HEK293 (cell line): ENCODE measurements at regions not wholly inside any gene's neighbourhood (a gene's known extent, or its start where the extent isn't known, plus 50 kb on each side); places are given as distances from the start of the nearest gene placed in this dataset.

Experiments used
- CTCF ChIA-PET: fragments of 350-600 bp; formaldehyde crosslinking; extraction: SDS; loops from one replicate; lab custom pipeline; 2021; ENCODE audit warnings: antibody characterized with exemption; lab: Yijun Ruan, JAX
- POLR2A ChIA-PET: fragments of 300-600 bp; formaldehyde crosslinking; extraction: SDS; loops from one replicate; lab custom pipeline; 2020; ENCODE audit warnings: antibody characterized with exemption, inconsistent platforms; lab: Yijun Ruan, JAX
- H3K27ac ChIP-seq: fragments of 200-500 bp; sonication (Bioruptor generic); 2 replicates; pipeline ENCODE4 v1.5.1; 2014; ENCODE audit warnings: low read depth, low read length, control low read depth, inconsistent platforms; ENCODE audit errors: extremely low read depth
- H3K36me3 ChIP-seq, 2 experiments: fragments of 200-500 bp in 1 of 2; sonication (Bioruptor generic) in 1 of 2; 1 replicate in 1 of 2; 2 replicates in 1 of 2; pipeline ENCODE4 v1.5.1; 2014 to 2017; ENCODE audit warnings: inconsistent platforms in 2 of 2, low read length in 2 of 2; ENCODE audit not compliant: control insufficient read depth in 2 of 2, insufficient read depth in 1 of 2
- H3K4me1 ChIP-seq: fragments of 200-500 bp; sonication (Bioruptor generic); 2 replicates; pipeline ENCODE4 v1.5.1; 2014; ENCODE audit warnings: mild to moderate bottlenecking, low read length, inconsistent platforms; ENCODE audit not compliant: control insufficient read depth, insufficient read depth
- H3K4me3 ChIP-seq: 2 replicates; pipeline ENCODE4 v1.5.1; 2011; ENCODE audit warnings: low read depth, mild to moderate bottlenecking, control low read depth, low read length, moderate library complexity
- H3K9me3 ChIP-seq: fragments of 200-500 bp; sonication (Bioruptor generic); 2 replicates; pipeline ENCODE4 v1.5.1; 2014; ENCODE audit warnings: low read depth, low read length, inconsistent platforms; ENCODE audit not compliant: control insufficient read depth, insufficient read depth
- EGR2 ChIP-seq: fragments of 450-650 bp; formaldehyde crosslinking; IDR thresholded peaks from 2 replicates; pipeline ENCODE4 v1.5.1; 2016; ENCODE audit warnings: low read depth, missing biosample characterization, missing genetic modification characterization
- KLF10 ChIP-seq: fragments of 450-650 bp; IDR thresholded peaks from 2 replicates; pipeline ENCODE4 v1.5.1; 2018; ENCODE audit warnings: missing biosample characterization, mild to moderate bottlenecking, missing genetic modification characterization
- KLF7 ChIP-seq: fragments of 450-650 bp; formaldehyde crosslinking; IDR thresholded peaks from 2 replicates; pipeline ENCODE4 v1.5.1; 2016; ENCODE audit warnings: missing biosample characterization, missing genetic modification characterization, borderline replicate concordance
- OSR2 ChIP-seq: fragments of 450-650 bp; formaldehyde crosslinking; IDR thresholded peaks from 2 replicates; pipeline ENCODE4 v1.5.1; 2016; ENCODE audit warnings: missing biosample characterization, missing genetic modification characterization
- ZBTB10 ChIP-seq: fragments of 450-650 bp; formaldehyde crosslinking; IDR thresholded peaks from 2 replicates; pipeline ENCODE4 v1.5.1; 2016; ENCODE audit warnings: missing biosample characterization, missing genetic modification characterization
- ZBTB6 ChIP-seq: fragments of 450-650 bp; formaldehyde crosslinking; IDR thresholded peaks from 2 replicates; pipeline ENCODE4 v1.5.1; 2017; ENCODE audit warnings: missing biosample characterization, missing genetic modification characterization
- ZBTB8A ChIP-seq: fragments of 450-650 bp; formaldehyde crosslinking; IDR thresholded peaks from 2 replicates; pipeline ENCODE4 v1.5.1; 2016; ENCODE audit warnings: missing biosample characterization, missing genetic modification characterization
- ZNF211 ChIP-seq: fragments of 450-650 bp; formaldehyde crosslinking; IDR thresholded peaks from 2 replicates; pipeline ENCODE4 v1.5.1; 2016; ENCODE audit warnings: low read depth, missing biosample characterization, missing genetic modification characterization
- ZNF239 ChIP-seq: fragments of 450-650 bp; formaldehyde crosslinking; IDR thresholded peaks from 2 replicates; pipeline ENCODE4 v1.5.1; 2016; ENCODE audit warnings: missing biosample characterization, missing genetic modification characterization
- ZNF26 ChIP-seq: fragments of 450-650 bp; formaldehyde crosslinking; IDR thresholded peaks from 2 replicates; pipeline ENCODE4 v1.5.1; 2016; ENCODE audit warnings: missing biosample characterization, missing genetic modification characterization
- ZNF274 ChIP-seq, 2 experiments: fragments of 200-500 bp in 1 of 2; fragments of 450-650 bp in 1 of 2; sonication (Bioruptor generic) in 1 of 2; formaldehyde crosslinking in 1 of 2; IDR thresholded peaks; 2 replicates each; pipeline versions ENCODE4 v1.5.1 to v1.6.1; 2014 to 2016; ENCODE audit warnings: borderline replicate concordance in 1 of 2, inconsistent platforms in 1 of 2, low read length in 1 of 2, missing biosample characterization in 1 of 2, missing genetic modification characterization in 1 of 2
- ZNF366 ChIP-seq: fragments of 450-650 bp; formaldehyde crosslinking; conservative IDR thresholded peaks from 2 replicates; pipeline ENCODE4 v1.5.1; 2016; ENCODE audit warnings: missing biosample characterization, missing genetic modification characterization
- ZNF423 ChIP-seq: fragments of 450-650 bp; formaldehyde crosslinking; IDR thresholded peaks from 2 replicates; pipeline ENCODE4 v1.5.1; 2016; ENCODE audit warnings: missing biosample characterization, missing genetic modification characterization
- ZNF510 ChIP-seq: fragments of 450-650 bp; formaldehyde crosslinking; IDR thresholded peaks from 2 replicates; pipeline ENCODE4 v1.5.1; 2018; ENCODE audit warnings: mild to moderate bottlenecking, missing genetic modification characterization, missing biosample characterization; ENCODE audit not compliant: insufficient replicate concordance
- ZNF514 ChIP-seq: fragments of 450-650 bp; formaldehyde crosslinking; IDR thresholded peaks from 2 replicates; pipeline ENCODE4 v1.5.1; 2016; ENCODE audit warnings: missing biosample characterization, missing genetic modification characterization
- ZNF670 ChIP-seq: fragments of 450-650 bp; formaldehyde crosslinking; IDR thresholded peaks from 2 replicates; pipeline ENCODE4 v1.5.1; 2016; ENCODE audit warnings: missing biosample characterization, missing genetic modification characterization, low read depth
- ZNF677 ChIP-seq: fragments of 450-650 bp; IDR thresholded peaks from 2 replicates; pipeline ENCODE4 v1.5.0; 2018; ENCODE audit warnings: missing biosample characterization, mild to moderate bottlenecking, missing genetic modification characterization, moderate library complexity
- ZNF707 ChIP-seq: fragments of 450-650 bp; formaldehyde crosslinking; IDR thresholded peaks from 2 replicates; pipeline ENCODE4 v1.5.1; 2016; ENCODE audit warnings: missing biosample characterization, missing genetic modification characterization
- ZNF785 ChIP-seq: fragments of 450-650 bp; formaldehyde crosslinking; IDR thresholded peaks from 2 replicates; pipeline ENCODE4 v1.5.1; 2016; ENCODE audit warnings: missing biosample characterization, missing genetic modification characterization
- ZNF792 ChIP-seq: fragments of 450-650 bp; formaldehyde crosslinking; IDR thresholded peaks from 2 replicates; pipeline ENCODE4 v1.5.1; 2016; ENCODE audit warnings: missing biosample characterization, missing genetic modification characterization
- TF ChIP-seq, protein P1 (sequence below): fragments of 450-650 bp; formaldehyde crosslinking; IDR thresholded peaks from 2 replicates; pipeline ENCODE4 v1.5.1; 2016; ENCODE audit warnings: missing biosample characterization, missing genetic modification characterization
- TF ChIP-seq, protein P2 (sequence below): fragments of 450-650 bp; formaldehyde crosslinking; IDR thresholded peaks from 2 replicates; pipeline ENCODE4 v1.5.1; 2016; ENCODE audit warnings: missing biosample characterization, missing genetic modification characterization, borderline replicate concordance
- TF ChIP-seq, protein P3 (sequence below): fragments of 450-650 bp; formaldehyde crosslinking; IDR thresholded peaks from 2 replicates; pipeline ENCODE4 v1.5.1; 2016; ENCODE audit warnings: missing biosample characterization, missing genetic modification characterization

DNA sequence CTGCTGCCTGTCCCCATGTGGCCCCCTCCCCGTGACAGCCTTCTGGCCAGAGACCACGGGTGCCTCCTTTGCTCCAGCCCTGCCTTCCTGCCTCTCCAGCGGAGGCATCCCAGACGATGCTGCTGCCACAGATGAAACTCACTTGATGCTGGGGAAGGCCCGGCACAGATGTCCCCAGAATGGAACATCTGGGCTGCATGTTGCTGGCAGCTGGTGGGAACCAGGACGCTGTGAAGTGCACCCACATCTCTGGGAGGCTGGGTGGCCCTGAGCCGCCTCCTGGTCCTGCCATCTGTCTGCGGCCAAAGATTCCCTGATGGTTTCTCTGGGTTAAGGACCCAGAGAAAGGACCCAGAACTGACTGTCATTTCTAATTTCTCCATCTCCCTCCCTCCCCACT lies 51.9 kb upstream of the PTPRS start:
- Histone ChIP-seq H3K36me3 (no peaks in the 10 kb centered on the region), H3K4me3 (no peak overlapping the region), H3K9me3 (no peaks in the 10 kb centered on the region), H3K27ac (no peak overlapping the region), H3K4me1 (no peaks in the 10 kb centered on the region)
- POLR2A ChIA-PET = no interaction called here
- CTCF ChIA-PET = no interaction called here
- TF ChIP-seq ZNF423 (tag by site-specific recombination) (no peak), ZNF707 (tag by site-specific recombination) (no peak), ZNF26 (no peak), ZNF274 (IDR thresholded peaks at IDR 0.05; ENCODE audit: low read length) (no peak), ZNF274 (tag by site-specific recombination; IDR thresholded peaks at IDR 0.05; ENCODE audit: borderline replicate concordance) (no peak), ZNF785 (tag by site-specific recombination) (no peak), ZNF239 (tag by site-specific recombination) (no peak), ZBTB10 (tag by site-specific recombination) (no peak), ZNF514 (tag by site-specific recombination) (no peak), EGR2 (tag by site-specific recombination) (no peak), ZNF510 (tag by site-specific recombination) (no peak), ZNF366 (tag by site-specific recombination) (no peak), KLF7 (tag by site-specific recombination) (no peak), OSR2 (tag by site-specific recombination) (no peak), ZNF670 (tag by site-specific recombination) (no peak)
- TF ChIP-seq, protein P1, sequence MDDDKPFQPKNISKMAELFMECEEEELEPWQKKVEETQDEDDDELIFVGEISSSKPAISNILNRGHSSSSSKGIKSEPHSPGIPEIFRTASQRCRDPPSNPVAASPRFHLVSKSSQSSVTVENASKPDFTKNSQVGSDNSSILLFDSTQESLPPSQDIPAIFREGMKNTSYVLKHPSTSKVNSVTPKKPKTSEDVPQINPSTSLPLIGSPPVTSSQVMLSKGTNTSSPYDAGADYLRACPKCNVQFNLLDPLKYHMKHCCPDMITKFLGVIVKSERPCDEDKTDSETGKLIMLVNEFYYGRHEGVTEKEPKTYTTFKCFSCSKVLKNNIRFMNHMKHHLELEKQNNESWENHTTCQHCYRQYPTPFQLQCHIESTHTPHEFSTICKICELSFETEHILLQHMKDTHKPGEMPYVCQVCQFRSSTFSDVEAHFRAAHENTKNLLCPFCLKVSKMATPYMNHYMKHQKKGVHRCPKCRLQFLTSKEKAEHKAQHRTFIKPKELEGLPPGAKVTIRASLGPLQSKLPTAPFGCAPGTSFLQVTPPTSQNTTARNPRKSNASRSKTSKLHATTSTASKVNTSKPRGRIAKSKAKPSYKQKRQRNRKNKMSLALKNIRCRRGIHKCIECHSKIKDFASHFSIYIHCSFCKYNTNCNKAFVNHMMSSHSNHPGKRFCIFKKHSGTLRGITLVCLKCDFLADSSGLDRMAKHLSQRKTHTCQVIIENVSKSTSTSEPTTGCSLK = no peak
- TF ChIP-seq, protein P2, sequence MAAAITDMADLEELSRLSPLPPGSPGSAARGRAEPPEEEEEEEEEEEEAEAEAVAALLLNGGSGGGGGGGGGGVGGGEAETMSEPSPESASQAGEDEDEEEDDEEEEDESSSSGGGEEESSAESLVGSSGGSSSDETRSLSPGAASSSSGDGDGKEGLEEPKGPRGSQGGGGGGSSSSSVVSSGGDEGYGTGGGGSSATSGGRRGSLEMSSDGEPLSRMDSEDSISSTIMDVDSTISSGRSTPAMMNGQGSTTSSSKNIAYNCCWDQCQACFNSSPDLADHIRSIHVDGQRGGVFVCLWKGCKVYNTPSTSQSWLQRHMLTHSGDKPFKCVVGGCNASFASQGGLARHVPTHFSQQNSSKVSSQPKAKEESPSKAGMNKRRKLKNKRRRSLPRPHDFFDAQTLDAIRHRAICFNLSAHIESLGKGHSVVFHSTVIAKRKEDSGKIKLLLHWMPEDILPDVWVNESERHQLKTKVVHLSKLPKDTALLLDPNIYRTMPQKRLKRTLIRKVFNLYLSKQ (tag by site-specific recombination) = no peak

- ChIA-PET CTCF (no interaction called here), POLR2A (no interaction called here)
- no peak overlapping the region for H3K4me3 ChIP-seq
- H3K27ac ChIP-seq = no peak overlapping the region
- H3K36me3 ChIP-seq = no peaks in the 10 kb centered on the region
- H3K4me1 ChIP-seq = no peaks in the 10 kb centered on the region
- H3K9me3 ChIP-seq = no peaks in the 10 kb centered on the region
- no peak for TF ChIP-seq ZNF211 (tag by site-specific recombination)
- no peak for TF ChIP-seq KLF10 (tag by site-specific recombination)
- TF ChIP-seq ZNF670 (tag by site-specific recombination) = no peak
- TF ChIP-seq ZNF366 (tag by site-specific recombination) = no peak
- TF ChIP-seq ZBTB8A (tag by site-specific recombination) = no peak
- no peak for TF ChIP-seq ZNF792
- TF ChIP-seq, protein P3, sequence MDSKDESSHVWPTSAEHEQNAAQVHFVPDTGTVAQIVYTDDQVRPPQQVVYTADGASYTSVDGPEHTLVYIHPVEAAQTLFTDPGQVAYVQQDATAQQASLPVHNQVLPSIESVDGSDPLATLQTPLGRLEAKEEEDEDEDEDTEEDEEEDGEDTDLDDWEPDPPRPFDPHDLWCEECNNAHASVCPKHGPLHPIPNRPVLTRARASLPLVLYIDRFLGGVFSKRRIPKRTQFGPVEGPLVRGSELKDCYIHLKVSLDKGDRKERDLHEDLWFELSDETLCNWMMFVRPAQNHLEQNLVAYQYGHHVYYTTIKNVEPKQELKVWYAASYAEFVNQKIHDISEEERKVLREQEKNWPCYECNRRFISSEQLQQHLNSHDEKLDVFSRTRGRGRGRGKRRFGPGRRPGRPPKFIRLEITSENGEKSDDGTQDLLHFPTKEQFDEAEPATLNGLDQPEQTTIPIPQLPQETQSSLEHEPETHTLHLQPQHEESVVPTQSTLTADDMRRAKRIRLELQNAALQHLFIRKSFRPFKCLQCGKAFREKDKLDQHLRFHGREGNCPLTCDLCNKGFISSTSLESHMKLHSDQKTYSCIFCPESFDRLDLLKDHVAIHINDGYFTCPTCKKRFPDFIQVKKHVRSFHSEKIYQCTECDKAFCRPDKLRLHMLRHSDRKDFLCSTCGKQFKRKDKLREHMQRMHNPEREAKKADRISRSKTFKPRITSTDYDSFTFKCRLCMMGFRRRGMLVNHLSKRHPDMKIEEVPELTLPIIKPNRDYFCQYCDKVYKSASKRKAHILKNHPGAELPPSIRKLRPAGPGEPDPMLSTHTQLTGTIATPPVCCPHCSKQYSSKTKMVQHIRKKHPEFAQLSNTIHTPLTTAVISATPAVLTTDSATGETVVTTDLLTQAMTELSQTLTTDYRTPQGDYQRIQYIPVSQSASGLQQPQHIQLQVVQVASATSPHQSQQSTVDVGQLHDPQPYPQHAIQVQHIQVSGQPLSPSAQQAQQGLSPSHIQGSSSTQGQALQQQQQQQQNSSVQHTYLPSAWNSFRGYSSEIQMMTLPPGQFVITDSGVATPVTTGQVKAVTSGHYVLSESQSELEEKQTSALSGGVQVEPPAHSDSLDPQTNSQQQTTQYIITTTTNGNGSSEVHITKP = no peak
- no peak for TF ChIP-seq ZNF677 (tag by site-specific recombination)
- TF ChIP-seq ZBTB6 (tag by site-specific recombination) = no peak
Measured at GRCh38 chr19:5393088-5393487, 52.5 kb upstream of the PTPRS start.
